IMR-90 (cell line): ENCODE measurements at regions not wholly inside any gene's neighbourhood (a gene's known extent, or its start where the extent isn't known, plus 50 kb on each side); places are given as distances from the start of the nearest gene placed in this dataset.

Experiments used
- ATAC-seq: fragments of 200-7000 bp; cut with Tn5 transposase; 2 replicates; pipeline ENCODE4 v1.9.1; 2020; ENCODE audit warnings: low read depth, mild to moderate bottlenecking, moderate library complexity
- BruUV-seq: library from RNA; stranded (reverse); fragments of 400-500 nt; replicated peaks from 2 replicates; lab custom pipeline; 2021; lab: Mats Ljungman, UMichigan
- CTCF ChIA-PET: fragments of 300-600 bp; formaldehyde crosslinking; extraction: SDS; loops from one replicate; lab custom pipeline; 2021; ENCODE audit warnings: antibody characterized with exemption; lab: Yijun Ruan, JAX
- POLR2A ChIA-PET: fragments of 300-600 bp; sonication (Branson Sonifier 250); formaldehyde crosslinking; loops from one replicate; lab custom pipeline; 2022; ENCODE audit warnings: antibody characterized with exemption; ENCODE audit not compliant: unreplicated experiment; lab: Charles Lee
- DNase-seq: peaks from one replicate; pipeline ENCODE4 v3.0.0; 2013
- H2AFZ ChIP-seq: replicated peaks from 2 replicates; pipeline ENCODE3; 2013; ENCODE audit warnings: low read length, mild to moderate bottlenecking; ENCODE audit not compliant: poor library complexity
- H2AK5ac ChIP-seq: 2 replicates; pipeline ENCODE4 v1.6.1; 2013; ENCODE audit warnings: low read depth, low read length, inconsistent platforms
- H2AK9ac ChIP-seq: replicated peaks from 2 replicates; pipeline ENCODE3; 2013; ENCODE audit warnings: mild to moderate bottlenecking, low read depth, low read length, moderate library complexity; ENCODE audit not compliant: poor library complexity
- H2BK120ac ChIP-seq: 2 replicates; pipeline ENCODE4 v1.6.1; 2013; ENCODE audit warnings: low read depth, low read length, inconsistent platforms
- H2BK15ac ChIP-seq: 3 replicates; pipeline ENCODE4 v1.6.1; 2013; ENCODE audit warnings: low read depth, low read length, inconsistent platforms
- H2BK20ac ChIP-seq: 2 replicates; pipeline ENCODE4 v1.6.1; 2013; ENCODE audit warnings: low read depth, mild to moderate bottlenecking, inconsistent platforms, low read length, moderate library complexity
- H2BK5ac ChIP-seq: 2 replicates; pipeline ENCODE4 v1.6.1; 2013; ENCODE audit warnings: mild to moderate bottlenecking, low read depth, low read length, inconsistent platforms; ENCODE audit not compliant: poor library complexity, severe bottlenecking
- H3K14ac ChIP-seq: replicated peaks from 2 replicates; pipeline ENCODE4 v1.6.1; 2013; ENCODE audit warnings: low read depth, low read length, inconsistent platforms
- H3K18ac ChIP-seq: 2 replicates; pipeline ENCODE4 v1.6.1; 2013; ENCODE audit warnings: low read depth, low read length, control low read depth
- H3K23ac ChIP-seq: 2 replicates; pipeline ENCODE4 v1.6.1; 2013; ENCODE audit warnings: low read depth, low read length, inconsistent platforms
- H3K27ac ChIP-seq: 2 replicates; pipeline ENCODE4 v1.5.1; 2013; ENCODE audit warnings: mild to moderate bottlenecking, control low read depth, low read length; ENCODE audit not compliant: insufficient read depth
- H3K27me3 ChIP-seq: 2 replicates; pipeline ENCODE4 v1.6.1; 2013; ENCODE audit warnings: low read length; ENCODE audit not compliant: control insufficient read depth, insufficient read depth
- H3K36me3 ChIP-seq: 2 replicates; pipeline ENCODE4 v1.6.1; 2013; ENCODE audit warnings: low read length, mixed read lengths; ENCODE audit not compliant: control insufficient read depth, insufficient read depth
- H3K4ac ChIP-seq: 2 replicates; pipeline ENCODE4 v1.6.1; 2013; ENCODE audit warnings: low read depth, low read length, inconsistent platforms
- H3K4me1 ChIP-seq: 2 replicates; pipeline ENCODE4 v1.6.1; 2013; ENCODE audit warnings: low read length, mixed read lengths; ENCODE audit not compliant: control insufficient read depth, insufficient read depth
- H3K4me2 ChIP-seq: 2 replicates; pipeline ENCODE4 v1.6.1; 2013; ENCODE audit warnings: low read depth, mild to moderate bottlenecking, control low read depth, low read length, moderate library complexity
- H3K4me3 ChIP-seq: 2 replicates; pipeline ENCODE4 v1.5.1; 2013; ENCODE audit warnings: low read depth, mild to moderate bottlenecking, control low read depth, low read length, moderate library complexity; ENCODE audit not compliant: insufficient read depth
- H3K56ac ChIP-seq: 2 replicates; pipeline ENCODE4 v1.6.1; 2013; ENCODE audit warnings: low read length, inconsistent platforms; ENCODE audit not compliant: insufficient read depth; ENCODE audit errors: extremely low read depth
- H3K79me1 ChIP-seq, 2 experiments: 2 replicates each; pipeline ENCODE4 v1.6.1; 2013; ENCODE audit warnings: low read length in 2 of 2, inconsistent platforms in 1 of 2, low read depth in 1 of 2
- H3K9ac ChIP-seq: 2 replicates; pipeline ENCODE4 v1.6.1; 2013; ENCODE audit warnings: low read depth, low read length, control low read depth
- H3K9me1 ChIP-seq: 2 replicates; pipeline ENCODE4 v1.6.1; 2013; ENCODE audit warnings: low read length, inconsistent platforms; ENCODE audit not compliant: insufficient read depth
- H3K9me3 ChIP-seq: 2 replicates; pipeline ENCODE4 v1.6.1; 2013; ENCODE audit warnings: low read length; ENCODE audit not compliant: control insufficient read depth, insufficient read depth
- H4K20me1 ChIP-seq: 2 replicates; pipeline ENCODE4 v1.6.1; 2013; ENCODE audit warnings: low read length, inconsistent platforms; ENCODE audit not compliant: insufficient read depth
- H4K5ac ChIP-seq: 2 replicates; pipeline ENCODE4 v1.6.1; 2013; ENCODE audit warnings: mild to moderate bottlenecking, low read depth, low read length, control low read depth
- H4K8ac ChIP-seq, 2 experiments: 2 replicates each; pipeline ENCODE4 v1.6.1; 2013; ENCODE audit warnings: low read depth in 2 of 2, low read length in 2 of 2, control low read depth in 1 of 2, inconsistent platforms in 1 of 2
- H4K91ac ChIP-seq: 2 replicates; pipeline ENCODE4 v1.6.1; 2013; ENCODE audit warnings: low read depth, low read length, inconsistent platforms; ENCODE audit not compliant: insufficient read depth
- BHLHE40 ChIP-seq: fragments of 150-350 bp; IDR thresholded peaks from 2 replicates; pipeline ENCODE4 v1.6.1; 2016; ENCODE audit warnings: mild to moderate bottlenecking, low read depth, low read length
- CEBPB ChIP-seq: IDR thresholded peaks from 2 replicates; pipeline ENCODE4 v1.6.1; 2012; ENCODE audit warnings: low read depth, low read length, improper control_type of control experiment
- CHD1 ChIP-seq: IDR thresholded peaks from 2 replicates; pipeline ENCODE4 v1.6.1; 2012; ENCODE audit warnings: low read depth, low read length, improper control_type of control experiment
- FOS ChIP-seq: fragments of 150-350 bp; IDR thresholded peaks from 2 replicates; pipeline ENCODE4 v1.6.1; 2016; ENCODE audit warnings: low read depth, low read length
- MAFK ChIP-seq: IDR thresholded peaks from 2 replicates; pipeline ENCODE4 v1.6.1; 2012; ENCODE audit warnings: low read depth, low read length, improper control_type of control experiment
- MAZ ChIP-seq: IDR thresholded peaks from 2 replicates; pipeline ENCODE4 v1.6.1; 2012; ENCODE audit warnings: low read depth, mild to moderate bottlenecking, low read length, improper control_type of control experiment, moderate library complexity, borderline replicate concordance
- MXI1 ChIP-seq: IDR thresholded peaks from 2 replicates; pipeline ENCODE4 v1.6.1; 2012; ENCODE audit warnings: low read depth, mild to moderate bottlenecking, low read length, moderate library complexity, borderline replicate concordance
- NFE2L2 ChIP-seq: fragments of 150-350 bp; IDR thresholded peaks from 2 replicates; pipeline ENCODE4 v1.6.1; 2016; ENCODE audit warnings: low read depth, mild to moderate bottlenecking, low read length
- POLR2A ChIP-seq: IDR thresholded peaks from 2 replicates; pipeline ENCODE4 v1.6.1; 2012; ENCODE audit warnings: mild to moderate bottlenecking, low read depth, low read length
- RAD21 ChIP-seq: IDR thresholded peaks from 2 replicates; pipeline ENCODE4 v1.6.1; 2012; ENCODE audit warnings: low read length, improper control_type of control experiment
- RCOR1 ChIP-seq: IDR thresholded peaks from 2 replicates; pipeline ENCODE4 v1.6.1; 2012; ENCODE audit warnings: mild to moderate bottlenecking, low read length, improper control_type of control experiment; ENCODE audit not compliant: insufficient replicate concordance
- RFX5 ChIP-seq: IDR thresholded peaks from 2 replicates; pipeline ENCODE4 v1.8.0; 2012; ENCODE audit warnings: low read depth, mild to moderate bottlenecking, low read length, moderate library complexity
- SMC3 ChIP-seq: fragments of 150-350 bp; IDR thresholded peaks from 2 replicates; pipeline ENCODE4 v1.6.1; 2016; ENCODE audit warnings: low read depth, mild to moderate bottlenecking, antibody characterized with exemption, low read length, moderate library complexity
- WGBS, 2 experiments: methylation state at CpG; one replicate each; pipeline versions ENCODE4 v1.1.5 to v1.1.7; 2013; ENCODE audit warnings: missing lambda C conversion rate in 2 of 2; ENCODE audit not compliant: insufficient read length in 1 of 2; ENCODE audit errors: extremely low coverage in 2 of 2; 5-methylcytosine and 5-hydroxymethylcytosine counted together
- dilution Hi-C: fragments of 300-500 bp; cut with HindIII; formaldehyde crosslinking; loops from one replicate; pipeline ENCODE4 v1.14.3; 2018; ENCODE audit warnings: low sequenced_read_pairs; ENCODE audit not compliant: unreplicated experiment
- in situ Hi-C: fragments of 300-500 bp; cut with MboI; formaldehyde crosslinking; loops from 3 replicates; pipeline ENCODE4 v1.14.3; 2019; ENCODE audit warnings: low sequenced_read_pairs, inconsistent platforms, mixed read lengths
- intact Hi-C: fragments of 100-400 bp; cut with micrococcal nuclease; formaldehyde crosslinking; loops from 2 replicates; pipeline ENCODE4 v1.10.0; 2022
- TF ChIP-seq, protein P1 (sequence below): conservative IDR thresholded peaks from 2 replicates; pipeline ENCODE4 v1.5.1; 2012; ENCODE audit warnings: mild to moderate bottlenecking, low read depth, low read length, improper control_type of control experiment
- TF ChIP-seq, protein P2 (sequence below): fragments of 150-350 bp; IDR thresholded peaks from 2 replicates; pipeline ENCODE4 v1.6.1; 2017; ENCODE audit warnings: mild to moderate bottlenecking, antibody characterized with exemption, low read length, low read depth
- TF ChIP-seq, protein P3 (sequence below): fragments of 150-350 bp; IDR thresholded peaks from 2 replicates; pipeline ENCODE4 v1.6.1; 2016; ENCODE audit warnings: low read depth, mild to moderate bottlenecking, low read length, moderate library complexity, borderline replicate concordance

DNA sequence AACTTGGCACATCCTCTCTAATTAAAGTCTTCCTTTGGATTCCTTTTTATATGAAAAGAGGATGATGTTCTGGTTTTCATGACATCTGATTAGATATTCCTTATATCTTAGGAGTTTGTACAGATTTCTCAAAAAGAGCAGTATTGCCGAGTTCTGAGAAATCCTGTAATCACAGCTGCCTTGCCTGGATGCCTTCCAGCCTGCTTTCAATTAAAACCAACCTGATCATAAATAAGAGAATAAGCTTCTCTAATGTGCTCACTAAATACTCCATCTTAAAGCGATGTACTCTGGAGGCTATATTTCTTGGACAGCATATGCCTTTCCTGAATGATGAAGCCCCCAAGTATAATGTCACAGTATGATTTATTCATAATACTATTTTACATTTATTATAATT, 1203.8 kb upstream of the PIK3C3 start:
- no peaks in the 10 kb centered on the region for H3K9me3 ChIP-seq
- TF ChIP-seq SMC3 = no peak
- TF ChIP-seq MAFK = no peak
- TF ChIP-seq BHLHE40 = no peak
- TF ChIP-seq CHD1 = no peak
- TF ChIP-seq RAD21 = no peak
- TF ChIP-seq, protein P1, sequence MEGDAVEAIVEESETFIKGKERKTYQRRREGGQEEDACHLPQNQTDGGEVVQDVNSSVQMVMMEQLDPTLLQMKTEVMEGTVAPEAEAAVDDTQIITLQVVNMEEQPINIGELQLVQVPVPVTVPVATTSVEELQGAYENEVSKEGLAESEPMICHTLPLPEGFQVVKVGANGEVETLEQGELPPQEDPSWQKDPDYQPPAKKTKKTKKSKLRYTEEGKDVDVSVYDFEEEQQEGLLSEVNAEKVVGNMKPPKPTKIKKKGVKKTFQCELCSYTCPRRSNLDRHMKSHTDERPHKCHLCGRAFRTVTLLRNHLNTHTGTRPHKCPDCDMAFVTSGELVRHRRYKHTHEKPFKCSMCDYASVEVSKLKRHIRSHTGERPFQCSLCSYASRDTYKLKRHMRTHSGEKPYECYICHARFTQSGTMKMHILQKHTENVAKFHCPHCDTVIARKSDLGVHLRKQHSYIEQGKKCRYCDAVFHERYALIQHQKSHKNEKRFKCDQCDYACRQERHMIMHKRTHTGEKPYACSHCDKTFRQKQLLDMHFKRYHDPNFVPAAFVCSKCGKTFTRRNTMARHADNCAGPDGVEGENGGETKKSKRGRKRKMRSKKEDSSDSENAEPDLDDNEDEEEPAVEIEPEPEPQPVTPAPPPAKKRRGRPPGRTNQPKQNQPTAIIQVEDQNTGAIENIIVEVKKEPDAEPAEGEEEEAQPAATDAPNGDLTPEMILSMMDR = no peak
- no peak for TF ChIP-seq RCOR1
- no peak for TF ChIP-seq MAZ
- TF ChIP-seq POLR2A = no peak
- TF ChIP-seq RFX5 = no peak
- TF ChIP-seq FOS = no peak
- no peak for TF ChIP-seq NFE2L2
- TF ChIP-seq CEBPB = no peak
- TF ChIP-seq, protein P2, sequence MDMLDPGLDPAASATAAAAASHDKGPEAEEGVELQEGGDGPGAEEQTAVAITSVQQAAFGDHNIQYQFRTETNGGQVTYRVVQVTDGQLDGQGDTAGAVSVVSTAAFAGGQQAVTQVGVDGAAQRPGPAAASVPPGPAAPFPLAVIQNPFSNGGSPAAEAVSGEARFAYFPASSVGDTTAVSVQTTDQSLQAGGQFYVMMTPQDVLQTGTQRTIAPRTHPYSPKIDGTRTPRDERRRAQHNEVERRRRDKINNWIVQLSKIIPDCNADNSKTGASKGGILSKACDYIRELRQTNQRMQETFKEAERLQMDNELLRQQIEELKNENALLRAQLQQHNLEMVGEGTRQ = no peak
- no peak for TF ChIP-seq MXI1
- TF ChIP-seq, protein P3, sequence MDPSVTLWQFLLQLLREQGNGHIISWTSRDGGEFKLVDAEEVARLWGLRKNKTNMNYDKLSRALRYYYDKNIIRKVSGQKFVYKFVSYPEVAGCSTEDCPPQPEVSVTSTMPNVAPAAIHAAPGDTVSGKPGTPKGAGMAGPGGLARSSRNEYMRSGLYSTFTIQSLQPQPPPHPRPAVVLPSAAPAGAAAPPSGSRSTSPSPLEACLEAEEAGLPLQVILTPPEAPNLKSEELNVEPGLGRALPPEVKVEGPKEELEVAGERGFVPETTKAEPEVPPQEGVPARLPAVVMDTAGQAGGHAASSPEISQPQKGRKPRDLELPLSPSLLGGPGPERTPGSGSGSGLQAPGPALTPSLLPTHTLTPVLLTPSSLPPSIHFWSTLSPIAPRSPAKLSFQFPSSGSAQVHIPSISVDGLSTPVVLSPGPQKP = no peak
- no peak overlapping the region for H2AK9ac ChIP-seq
- H3K36me3 ChIP-seq = no peaks in the 10 kb centered on the region
- H2BK20ac ChIP-seq = no peak overlapping the region
- no peak for ATAC-seq
- no peak overlapping the region for H4K8ac ChIP-seq
- in situ Hi-C loops = no loop called here
- no peak overlapping the region for H2AK5ac ChIP-seq
- no peak overlapping the region for H3K4me2 ChIP-seq
- intact Hi-C loops = no loop called here
- H3K56ac ChIP-seq = no peak overlapping the region
- H2AFZ ChIP-seq = no peak overlapping the region
- no CpG with 5 or more reads among the region's 2 CpGs for WGBS, 2 experiments
- H2BK15ac ChIP-seq = no peak overlapping the region
- no peak for DNase-seq
- H3K27me3 ChIP-seq = no peaks in the 10 kb centered on the region
- CTCF ChIA-PET = no interaction called here
- H4K5ac ChIP-seq = no peak overlapping the region
- no peak overlapping the region for H3K18ac ChIP-seq
- no peaks in the 10 kb centered on the region for H3K79me1 ChIP-seq
- H2BK5ac ChIP-seq = no peak overlapping the region
- H3K23ac ChIP-seq = no peak overlapping the region
- no peak overlapping the region for H2BK120ac ChIP-seq
- no peak overlapping the region for H3K4ac ChIP-seq
- no peak overlapping the region for H3K27ac ChIP-seq
- H3K9ac ChIP-seq = no peak overlapping the region
- no peak overlapping the region for H3K4me3 ChIP-seq
- no peaks in the 10 kb centered on the region for H4K20me1 ChIP-seq
- no peak overlapping the region for H4K91ac ChIP-seq
- no peaks in the 10 kb centered on the region for H3K4me1 ChIP-seq
- POLR2A ChIA-PET = no interaction called here
- no peak overlapping the region for H3K14ac ChIP-seq
- BruUV-seq = no TSS peak
- dilution Hi-C loops = no loop called here
- no peaks in the 10 kb centered on the region for H3K9me1 ChIP-seq
